ENCODE measurements at regions not wholly inside any gene's neighbourhood (a gene's known extent, or its start where the extent isn't known, plus 50 kb on each side); places are given as distances from the start of the nearest gene placed in this dataset.

GRCh38 chr5:74452856-74453255 is 187.7 kb downstream of the ENC1 start:
- peaks cover 9% of the 10 kb centered on the region; the same call in 2 of the 3 replicates for H3K4me1 Mint-ChIP-seq
- Histone ChIP-seq H3K27ac (ENCODE audit: low read depth) (no peak overlapping the region), H3K79me2 (replicated peaks; ENCODE audit: insufficient read depth) (no peaks in the 10 kb centered on the region), H3K4me2 (no peak overlapping the region), H2AFZ (peak overlapping the region; percentile 72), H3K4me3 (no peak overlapping the region), H3F3A (replicated peaks; ENCODE audit: low read depth) (no peaks in the 10 kb centered on the region), H3K27me3 (ENCODE audit: insufficient read depth) (no peaks in the 10 kb centered on the region), H3K4me1 (ENCODE audit: insufficient read depth) (no peaks in the 10 kb centered on the region), H3K9me2 (ENCODE audit: insufficient read depth) (peaks cover 8% of the 10 kb centered on the region; the same call in 1 of the 2 replicates), H3K36me3 (ENCODE audit: insufficient read depth) (no peaks in the 10 kb centered on the region), H4K20me1 (replicated peaks; ENCODE audit: insufficient read depth) (no peaks in the 10 kb centered on the region)
- no peaks in the 10 kb centered on the region for H3K36me3 Mint-ChIP-seq (ENCODE audit: low read depth)
- ATAC-seq, result no peak
- H3K4me3 Mint-ChIP-seq, result no peak overlapping the region
- H3K9me3 Mint-ChIP-seq, result no peaks in the 10 kb centered on the region
- no peaks in the 10 kb centered on the region for H3K27me3 Mint-ChIP-seq (ENCODE audit: insufficient read depth, low read depth, poor library complexity)
- no peak overlapping the region for H3K27ac Mint-ChIP-seq
- TF ChIP-seq ZNF462 (CRISPR knock-in tag; IDR thresholded peaks at IDR 0.05) (no peak), JUNB (IDR thresholded peaks at IDR 0.05; ENCODE audit: unreplicated experiment) (no peak), ETS1 (IDR thresholded peaks at IDR 0.05) (no peak), ZNF331 (CRISPR knock-in tag; IDR thresholded peaks at IDR 0.05; ENCODE audit: low read depth) (no peak), POLR2AphosphoS5 (IDR thresholded peaks at IDR 0.05; ENCODE audit: low read depth) (no peak), CREB1 (CRISPR knock-in tag; IDR thresholded peaks at IDR 0.05; ENCODE audit: low read depth) (no peak), EZH2 (IDR thresholded peaks at IDR 0.05; ENCODE audit: low read depth, unreplicated experiment) (no peak), REST (IDR thresholded peaks at IDR 0.05; ENCODE audit: unreplicated experiment) (no peak), ZNF114 (CRISPR knock-in tag; IDR thresholded peaks at IDR 0.05) (no peak), NANOG (IDR thresholded peaks at IDR 0.05; ENCODE audit: borderline replicate concordance) (no peak), CTCF (conservative IDR thresholded peaks at IDR 0.05; ENCODE audit: low read depth in 2 of 2) (no peak), STAT1 (IDR thresholded peaks at IDR 0.05; ENCODE audit: unreplicated experiment) (no peak)
- DNase-seq (ENCODE audit: low spot score), result no peak

Data from GM23338 (cell line).